Activated T-cell treated with anti-CD3 and anti-CD28 coated beads for 24 hours (primary cell): ENCODE measurements at regions not wholly inside any gene's neighbourhood (a gene's known extent, or its start where the extent isn't known, plus 50 kb on each side); places are given as distances from the start of the nearest gene placed in this dataset.

Experiments
- DNase-seq: peaks from one replicate; pipeline ENCODE4 v3.0.0-alpha.2; 2020; ENCODE audit warnings: low read depth

- DNase-seq: no peak
Measured at GRCh38 chr1:83725735-83726360, 273.1 kb downstream of the TTLL7 start.

GRCh38 chr1:83718338-83718737 is 280.6 kb downstream of the TTLL7 start:
- DNase-seq: no peak

- no peak for DNase-seq
Measured at GRCh38 chr1:83717785-83718184, 281.1 kb downstream of the TTLL7 start.

GRCh38 chr1:83716641-83717040 is 282.3 kb downstream of the TTLL7 start:
- no peak for DNase-seq

GRCh38 chr1:83715550-83715949 is 283.4 kb downstream of the TTLL7 start:
- no peak for DNase-seq

GRCh38 chr1:83709662-83710061 is 289.3 kb downstream of the TTLL7 start:
- no peak for DNase-seq

- no peak for DNase-seq
Measured at GRCh38 chr1:83706354-83706938, 292.5 kb downstream of the TTLL7 start.

- no peak for DNase-seq
Measured at GRCh38 chr1:83705091-83705490, 293.8 kb downstream of the TTLL7 start.

- DNase-seq: no peak
Measured at GRCh38 chr1:83704350-83704749, 294.6 kb downstream of the TTLL7 start.

- no peak for DNase-seq
Measured at GRCh38 chr1:83702356-83702755, 296.6 kb downstream of the TTLL7 start.

- no peak for DNase-seq
Measured at GRCh38 chr1:83701355-83701754, 297.6 kb downstream of the TTLL7 start.

- no peak for DNase-seq
Measured at GRCh38 chr1:83698644-83699043, 300.3 kb downstream of the TTLL7 start.

GRCh38 chr1:83697961-83698360 is 301.0 kb downstream of the TTLL7 start:
- no peak for DNase-seq

- DNase-seq: no peak
Measured at GRCh38 chr1:83697220-83697619, 301.7 kb downstream of the TTLL7 start.

GRCh38 chr1:83694449-83694848 is 304.5 kb downstream of the TTLL7 start:
- no peak for DNase-seq

GRCh38 chr1:83693427-83694126 is 305.4 kb downstream of the TTLL7 start:
- DNase-seq: no peak

GRCh38 chr1:83692524-83693381 is 306.2 kb downstream of the TTLL7 start:
- DNase-seq: no peak

- no peak for DNase-seq
Measured at GRCh38 chr1:83691953-83692500, 306.9 kb downstream of the TTLL7 start.

- no peak for DNase-seq
Measured at GRCh38 chr1:83689921-83690868, 308.7 kb downstream of the TTLL7 start.

GRCh38 chr1:83682132-83682531 is 316.8 kb downstream of the TTLL7 start:
- DNase-seq: no peak

GRCh38 chr1:83676106-83676505 is 322.8 kb downstream of the TTLL7 start:
- DNase-seq: no peak
